ENCODE measurements at regions not wholly inside any gene's neighbourhood (a gene's known extent, or its start where the extent isn't known, plus 50 kb on each side); places are given as distances from the start of the nearest gene placed in this dataset.
A peak's percentile ranks its signal among the peaks of the same experiment; 100 is the strongest.

DNA sequence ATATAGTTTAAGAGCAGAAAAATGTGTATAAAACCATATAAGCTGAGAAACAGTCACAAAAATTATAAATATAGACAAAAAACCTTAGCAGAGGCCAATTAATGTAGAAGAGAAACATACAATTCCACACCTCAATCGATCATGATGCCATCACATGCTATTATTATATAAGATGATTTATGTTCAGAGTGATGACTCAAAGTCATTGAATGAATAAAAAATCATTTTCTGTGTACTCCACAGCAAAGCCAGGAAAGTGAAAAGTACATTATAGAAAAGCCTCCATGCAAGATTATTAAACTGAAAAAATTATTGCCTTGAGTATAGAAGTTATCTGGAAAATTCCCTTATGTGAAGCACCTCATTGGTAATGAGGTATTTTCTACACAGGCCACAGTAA, 229.2 kb upstream of the PPFIA2 start:
- no peak for DNase-seq (ENCODE audit: low read depth, low spot score)
- H3K4me3 ChIP-seq (ENCODE audit: low read length): no peak overlapping the region

DNA sequence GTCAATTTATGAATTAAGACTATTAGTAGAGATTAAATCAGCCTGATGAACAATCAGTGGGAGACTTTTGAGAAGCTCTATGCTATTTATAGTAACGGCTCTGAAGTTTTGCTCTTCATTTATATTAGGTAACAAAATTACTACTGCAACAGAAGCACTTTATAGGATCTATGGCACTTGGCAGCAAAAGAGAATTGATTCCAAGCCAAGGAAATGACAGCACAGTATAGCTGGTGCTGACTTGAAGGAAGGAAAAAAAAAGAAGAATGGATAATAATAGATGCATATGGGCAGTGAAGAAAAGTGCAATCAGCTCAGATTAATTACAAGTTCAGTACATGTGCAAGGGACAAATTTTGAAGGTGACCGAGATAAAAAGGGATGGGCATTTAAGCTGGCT, 228.2 kb upstream of the PPFIA2 start:
- DNase-seq (ENCODE audit: low read depth, low spot score): no peak
- H3K4me3 ChIP-seq (ENCODE audit: low read length): no peak overlapping the region

DNA sequence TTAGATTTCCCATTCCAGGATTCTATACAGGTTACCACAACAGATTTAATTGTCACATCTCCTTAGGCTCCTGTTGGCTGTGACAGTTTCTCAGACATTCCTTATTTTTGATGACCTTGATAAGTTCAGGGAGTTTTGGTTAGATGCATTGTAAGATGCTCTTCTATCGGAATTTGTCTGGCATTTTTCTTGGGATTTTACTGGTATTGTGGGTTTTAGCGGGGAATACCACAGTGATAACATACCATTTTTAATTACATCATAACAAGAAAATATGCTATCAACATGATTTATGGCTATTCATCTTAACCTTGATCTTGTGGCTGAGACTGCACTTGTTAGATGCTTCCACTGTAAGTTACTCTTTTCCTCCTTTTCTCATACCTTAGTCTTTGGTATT, 217.5 kb upstream of the PPFIA2 start:
- no peak for DNase-seq (ENCODE audit: low read depth, low spot score)

DNA sequence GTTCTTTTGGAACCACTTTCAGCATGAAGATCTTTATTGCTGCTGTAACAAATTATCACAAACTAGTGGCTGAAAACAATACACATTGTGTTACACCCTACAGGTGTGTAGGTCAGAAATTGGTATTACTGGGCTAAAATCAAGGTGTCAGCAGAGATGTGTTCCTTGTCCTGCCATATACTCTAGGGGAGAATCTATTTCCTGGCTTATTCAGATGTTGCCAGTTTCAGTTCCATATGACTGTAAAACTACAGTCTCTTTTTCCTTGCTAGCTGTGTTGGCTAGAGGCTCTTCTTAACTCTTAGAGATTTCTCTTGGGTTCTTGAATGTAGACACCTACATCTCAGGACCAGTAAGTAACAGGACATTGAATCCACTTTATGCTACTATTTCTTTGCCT, 215.6 kb upstream of the PPFIA2 start:
- DNase-seq (ENCODE audit: low read depth, low spot score): no peak
- H3K4me3 ChIP-seq (ENCODE audit: low read length): no peak overlapping the region

More for the DNA sequence above, 217.5 kb upstream of the PPFIA2 start:
- no peak overlapping the region for H3K4me3 ChIP-seq (ENCODE audit: low read length)

DNA sequence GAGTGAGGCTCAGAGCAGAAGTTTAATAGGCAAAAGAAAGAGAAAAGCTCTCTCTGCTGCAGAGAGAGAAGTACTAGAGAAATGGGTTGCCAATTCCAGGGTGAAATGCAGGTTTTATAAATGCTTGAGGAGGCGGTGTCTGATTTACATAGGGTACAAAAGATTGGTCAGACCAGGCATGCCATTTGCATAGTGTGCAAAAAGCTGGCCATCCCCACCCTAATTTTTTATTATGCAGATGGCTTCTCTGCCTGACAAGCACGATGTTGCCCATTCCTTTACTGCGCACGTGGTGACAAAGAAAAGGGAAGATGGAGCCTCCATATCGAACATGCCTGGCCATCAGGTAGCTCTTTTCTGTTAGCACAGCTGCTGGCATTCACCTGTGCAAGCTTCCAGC, 209.3 kb upstream of the PPFIA2 start:
- DNase-seq (ENCODE audit: low read depth, low spot score): no peak
- H3K4me3 ChIP-seq (ENCODE audit: low read length): no peak overlapping the region

DNA sequence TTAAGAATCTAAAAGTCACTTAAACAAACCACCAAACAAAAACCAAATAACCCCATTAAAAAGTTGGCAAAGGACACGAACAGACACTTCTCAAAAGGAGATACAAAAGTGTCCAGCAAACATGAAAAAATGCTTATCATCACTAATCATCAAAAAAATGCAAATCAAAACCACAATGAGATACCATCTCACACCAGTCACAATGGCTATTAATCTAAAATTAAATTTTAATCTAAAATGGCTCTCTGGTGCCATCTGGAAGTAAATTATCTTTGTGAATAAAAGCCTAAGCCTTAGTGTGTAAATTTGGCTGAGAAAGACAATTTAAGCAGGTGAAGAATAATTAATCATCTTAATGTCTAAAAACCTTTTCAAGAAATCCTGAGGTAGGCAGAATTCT, 204.5 kb upstream of the PPFIA2 start:
- H3K4me3 ChIP-seq (ENCODE audit: low read length): no peak overlapping the region
- no peak for DNase-seq (ENCODE audit: low read depth, low spot score)

DNA sequence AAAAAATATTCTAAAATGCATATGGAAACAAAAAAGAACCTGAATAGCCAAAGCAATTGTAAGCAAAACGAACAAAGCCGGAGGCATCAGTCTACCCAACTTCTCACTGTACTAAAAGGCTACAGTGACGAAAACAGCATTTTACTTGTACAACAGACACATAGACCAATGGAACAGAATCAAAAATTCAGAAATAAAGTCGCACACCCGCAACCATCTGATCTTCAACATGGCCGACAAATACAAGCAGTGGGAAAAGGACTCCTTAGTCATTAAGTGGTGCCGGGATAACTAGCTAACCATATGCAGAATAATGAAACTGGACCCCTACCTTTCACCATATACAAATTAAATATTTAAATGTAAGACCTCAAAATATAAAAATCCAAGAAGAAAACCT, 203.9 kb upstream of the PPFIA2 start:
- DNase-seq (ENCODE audit: low read depth, low spot score): no peak
- no peak overlapping the region for H3K4me3 ChIP-seq (ENCODE audit: low read length)

DNA sequence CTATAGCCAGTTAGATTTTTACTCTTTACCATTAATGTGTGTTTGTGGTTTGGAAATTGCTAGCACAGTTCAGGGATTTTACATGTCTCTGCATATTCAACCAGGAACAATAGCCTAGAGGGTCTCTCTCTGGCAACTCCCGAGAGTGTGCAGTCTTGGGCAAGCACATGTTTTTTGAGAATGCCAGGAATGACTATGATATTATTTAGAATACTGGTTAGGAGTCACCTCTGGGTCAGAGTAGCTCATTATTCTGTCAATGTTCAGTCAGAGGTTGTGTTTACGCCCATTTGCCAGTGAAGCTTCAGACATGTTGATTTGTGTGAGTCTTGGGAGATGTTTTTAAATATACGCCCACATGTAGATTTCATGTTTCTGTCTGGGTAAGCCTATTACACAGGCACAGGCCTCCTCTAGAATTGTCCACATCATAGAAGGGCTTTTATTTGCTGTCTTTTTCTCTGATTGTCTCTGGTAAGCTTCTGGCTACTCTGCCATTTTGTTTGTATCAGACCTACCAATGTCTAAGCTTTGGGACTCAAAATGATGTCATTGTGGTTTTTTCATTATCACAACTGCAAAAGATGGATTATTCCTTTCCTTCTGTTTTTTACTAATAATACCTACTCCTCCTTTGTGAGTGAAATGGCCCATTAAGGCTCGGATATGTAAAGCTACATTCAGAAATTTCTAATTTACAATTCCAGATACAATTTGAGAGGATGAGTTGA, 203.1 kb upstream of the PPFIA2 start:
- no peak overlapping the region for H3K4me3 ChIP-seq (ENCODE audit: low read length)
- no peak for DNase-seq (ENCODE audit: low read depth, low spot score)

DNA sequence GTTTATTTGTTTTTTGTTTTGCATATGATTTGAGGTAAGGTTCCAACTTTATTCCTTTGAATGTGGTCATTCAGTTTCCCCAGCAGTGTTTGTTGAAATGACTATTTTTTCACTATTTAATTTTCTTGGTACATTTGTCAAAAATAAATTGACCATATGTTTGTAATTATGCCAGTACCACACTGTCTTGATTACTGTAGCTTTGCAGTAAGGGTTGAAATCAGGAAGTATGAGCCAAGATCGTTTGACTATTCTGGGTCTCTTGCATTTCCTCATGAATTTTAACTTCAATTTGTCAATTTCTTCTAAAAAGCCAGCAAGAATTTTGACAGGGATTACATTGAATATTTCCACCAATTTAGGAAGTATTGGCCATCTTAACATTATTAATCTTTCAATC, 199.3 kb upstream of the PPFIA2 start:
- no peak for DNase-seq (ENCODE audit: low read depth, low spot score)

DNA sequence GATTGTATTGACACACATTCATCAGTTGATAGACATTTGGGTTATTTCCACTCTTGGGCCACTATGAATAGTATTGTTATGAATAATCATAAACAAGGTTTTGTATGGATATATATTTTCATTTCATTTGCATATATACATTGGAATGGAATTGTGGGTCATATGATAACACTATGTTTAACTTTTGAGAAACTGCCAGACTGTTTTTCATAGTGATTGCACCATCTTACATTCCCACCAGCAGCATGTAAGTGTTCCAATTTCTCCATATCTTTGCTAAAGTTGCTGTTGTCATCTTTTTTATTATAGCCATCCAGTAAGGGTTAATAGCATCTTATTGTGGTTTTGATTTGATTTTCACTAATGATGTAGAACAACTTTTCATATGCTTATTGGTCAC, 198.5 kb upstream of the PPFIA2 start:
- DNase-seq (ENCODE audit: low read depth, low spot score): no peak
- H3K4me3 ChIP-seq (ENCODE audit: low read length): no peak overlapping the region

More for the DNA sequence above, 199.3 kb upstream of the PPFIA2 start:
- no peak overlapping the region for H3K4me3 ChIP-seq (ENCODE audit: low read length)

DNA sequence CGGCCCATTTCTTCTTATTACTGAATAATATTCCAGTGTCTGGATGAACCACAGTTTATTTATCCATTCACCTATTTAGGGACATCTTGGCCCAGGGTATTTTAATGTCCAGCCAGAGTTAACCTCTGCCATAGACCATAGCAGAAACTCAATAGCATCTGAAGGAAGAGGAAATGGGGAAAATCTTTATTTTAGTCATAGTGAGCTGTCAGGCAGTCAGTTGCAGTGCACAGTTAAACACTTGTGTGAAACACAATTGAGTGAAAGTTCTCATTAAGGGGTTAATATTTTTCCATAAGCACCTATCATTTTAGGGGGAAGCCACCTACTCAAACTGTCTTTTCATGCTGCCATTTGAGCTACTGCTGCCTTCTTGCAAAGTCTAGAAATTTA, 197.3 kb upstream of the PPFIA2 start:
- DNase-seq (ENCODE audit: low read depth, low spot score): no peak
- H3K4me3 ChIP-seq (ENCODE audit: low read length): no peak overlapping the region

DNA sequence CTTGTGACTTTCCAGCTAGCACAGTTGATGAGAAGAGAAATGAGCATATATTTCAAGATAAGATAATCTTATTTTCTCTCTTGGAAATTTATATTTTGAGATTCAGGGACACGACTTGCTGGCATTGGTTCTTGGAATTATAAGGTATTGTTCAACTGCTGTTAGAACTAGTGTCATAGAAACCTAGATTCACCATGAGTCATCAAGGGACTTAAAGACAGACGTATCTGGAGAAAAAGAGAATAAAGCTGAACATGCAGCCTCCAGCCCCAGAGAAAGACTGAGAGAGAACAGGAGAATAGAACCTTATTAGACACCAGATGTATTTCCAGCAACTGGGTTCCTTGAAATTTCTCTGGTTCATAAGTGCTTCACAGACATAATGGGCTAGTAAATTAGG, 194.4 kb upstream of the PPFIA2 start:
- no peak for DNase-seq (ENCODE audit: low read depth, low spot score)
- no peak overlapping the region for H3K4me3 ChIP-seq (ENCODE audit: low read length)

DNA sequence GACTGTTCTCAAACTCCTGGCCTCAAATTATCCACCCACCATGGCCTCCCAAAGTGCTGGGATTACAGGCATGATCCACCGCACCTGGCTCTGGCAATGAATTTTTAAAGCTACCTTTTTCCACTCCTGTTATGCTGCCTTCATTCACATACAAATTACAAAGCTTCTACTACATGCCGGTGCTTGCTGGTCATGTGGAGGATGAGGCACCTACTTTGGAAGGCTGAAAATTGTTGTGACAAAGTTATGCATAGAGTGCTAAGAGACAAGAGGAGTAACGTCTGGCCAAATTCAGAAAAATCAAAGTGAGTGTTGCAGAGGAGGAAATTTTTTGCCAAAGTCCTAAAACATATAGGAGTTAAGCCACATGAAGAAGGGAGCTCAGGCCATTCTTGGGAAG, 191.7 kb upstream of the PPFIA2 start:
- no peak overlapping the region for H3K4me3 ChIP-seq (ENCODE audit: low read length)
- DNase-seq (ENCODE audit: low read depth, low spot score): no peak

DNA sequence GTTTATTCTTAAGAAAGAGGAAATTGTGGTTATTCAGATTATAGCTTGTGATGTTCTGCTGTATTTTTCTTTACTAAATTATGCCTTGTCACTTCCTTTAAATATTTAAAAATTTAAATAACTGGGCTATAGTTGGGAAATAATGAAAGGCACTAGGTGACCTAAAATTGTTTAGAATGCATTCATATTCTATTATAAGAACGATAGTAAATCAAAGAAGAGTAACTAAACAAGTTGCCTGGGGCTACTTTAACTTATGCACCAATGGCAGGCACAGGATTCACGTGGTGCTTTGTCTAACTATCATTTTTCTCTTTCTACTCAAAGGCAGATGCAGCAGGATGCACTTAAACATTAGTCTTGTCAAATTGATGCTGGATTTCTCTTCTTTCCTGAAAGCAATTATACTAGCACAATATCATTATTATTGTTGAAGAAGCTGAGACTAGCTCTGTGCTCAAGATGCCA, 190.7 kb upstream of the PPFIA2 start:
- DNase-seq (ENCODE audit: low read depth, low spot score): no peak

DNA sequence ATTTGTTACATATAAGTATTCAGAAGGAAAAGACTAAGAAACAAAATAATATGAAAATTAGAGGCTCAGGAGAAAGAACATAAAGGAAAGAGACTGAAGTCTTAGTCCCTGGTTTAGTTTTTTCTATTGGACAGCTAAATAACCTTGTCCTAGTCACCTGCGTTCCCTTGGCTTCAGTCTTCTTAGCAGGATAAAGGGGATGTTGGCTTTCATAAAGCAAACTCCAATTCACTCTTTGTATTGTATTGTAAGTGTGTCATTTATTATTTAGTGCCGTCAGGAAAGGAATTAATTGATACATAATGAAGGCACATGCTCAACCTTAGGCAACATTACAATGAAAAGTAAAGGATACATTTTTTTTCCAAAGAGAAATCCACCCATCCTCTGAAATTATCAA, 190.3 kb upstream of the PPFIA2 start:
- no peak for DNase-seq (ENCODE audit: low read depth, low spot score)
- H3K4me3 ChIP-seq (ENCODE audit: low read length): no peak overlapping the region

More for the DNA sequence above, 190.7 kb upstream of the PPFIA2 start:
- no peak overlapping the region for H3K4me3 ChIP-seq (ENCODE audit: low read length)

DNA sequence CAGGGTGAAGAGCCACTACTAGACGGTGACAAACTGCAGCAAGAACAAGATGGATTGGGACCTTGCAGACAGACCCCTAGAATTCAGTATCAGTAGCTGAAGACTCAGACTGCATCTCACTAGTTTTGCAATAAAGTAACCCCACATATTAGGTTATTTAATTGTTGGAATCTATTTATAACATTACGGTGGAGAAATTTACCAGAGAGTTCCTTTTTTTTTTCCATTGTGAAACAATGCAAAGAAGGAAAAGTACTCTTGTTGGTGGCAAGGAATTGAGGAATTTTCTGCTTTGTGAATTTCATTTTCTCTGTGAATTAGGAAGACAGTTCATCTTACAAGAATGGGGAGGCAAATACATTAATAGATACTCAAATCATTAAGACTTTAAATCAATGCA, 185.7 kb upstream of the PPFIA2 start:
- no peak overlapping the region for H3K4me3 ChIP-seq (ENCODE audit: low read length)
- DNase-seq (ENCODE audit: low read depth, low spot score): no peak

DNA sequence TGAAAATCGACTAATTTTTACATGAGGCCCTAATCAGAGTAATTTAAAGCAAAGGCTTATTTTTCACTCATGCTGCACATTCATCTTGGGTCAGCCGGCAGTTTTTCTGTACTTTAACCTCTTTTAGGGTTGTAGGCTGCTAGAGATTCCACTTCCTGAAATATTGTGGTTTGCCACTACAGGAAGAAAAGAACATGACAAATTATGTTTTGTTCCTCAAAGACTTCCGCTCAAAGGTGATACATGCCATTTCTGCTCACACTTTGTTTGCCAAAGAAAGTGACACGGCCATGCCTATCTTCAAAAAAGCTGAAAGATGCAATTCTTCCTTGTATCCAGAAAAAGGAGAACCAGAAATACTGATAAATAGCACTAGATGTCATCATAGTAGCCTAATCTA, 183.4 kb upstream of the PPFIA2 start:
- no peak overlapping the region for H3K4me3 ChIP-seq (ENCODE audit: low read length)
- DNase-seq (ENCODE audit: low read depth, low spot score): peak; percentile 66

DNA sequence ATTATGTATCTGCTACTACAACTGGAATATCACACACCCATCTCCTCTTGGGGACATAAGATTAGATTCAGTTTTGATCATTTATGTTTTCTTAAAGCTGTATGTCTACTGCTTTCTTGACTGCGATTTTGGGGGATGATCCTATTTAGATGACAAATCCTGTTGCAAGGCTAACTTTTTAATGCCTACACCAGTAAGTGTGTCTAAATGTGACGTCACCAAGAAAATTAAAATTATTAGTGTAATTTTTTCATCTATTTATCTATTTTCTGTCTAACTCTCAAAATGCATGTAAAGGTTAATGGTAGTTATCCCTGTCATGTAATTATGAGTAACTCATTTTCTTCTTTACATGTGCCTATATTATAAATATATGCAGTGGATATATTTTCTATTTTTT, 170.9 kb upstream of the PPFIA2 start:
- DNase-seq (ENCODE audit: low read depth, low spot score): no peak
- H3K4me3 ChIP-seq (ENCODE audit: low read length): no peak overlapping the region

DNA sequence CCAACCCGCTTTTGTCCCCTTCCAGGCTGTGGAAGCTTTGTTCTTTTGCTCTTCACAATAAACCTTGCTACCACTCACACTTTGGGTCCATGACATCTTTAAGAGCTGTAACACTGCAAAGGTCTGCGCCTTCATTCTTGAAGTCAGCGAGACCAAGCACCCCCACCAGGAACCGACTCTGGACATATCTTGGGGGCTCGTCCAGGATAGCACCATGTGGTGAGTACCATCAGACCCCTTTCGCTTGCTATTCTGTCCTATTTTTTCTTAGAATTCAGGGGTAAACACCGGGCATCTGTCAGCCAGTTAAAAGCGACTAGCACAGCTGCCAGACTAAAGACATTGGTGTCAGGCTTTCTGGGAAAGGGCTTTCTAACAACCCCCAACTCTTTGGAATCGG, 137.6 kb upstream of the PPFIA2 start:
- no peak for DNase-seq (ENCODE audit: low read depth, low spot score)
- no peak overlapping the region for H3K4me3 ChIP-seq (ENCODE audit: low read length)

DNA sequence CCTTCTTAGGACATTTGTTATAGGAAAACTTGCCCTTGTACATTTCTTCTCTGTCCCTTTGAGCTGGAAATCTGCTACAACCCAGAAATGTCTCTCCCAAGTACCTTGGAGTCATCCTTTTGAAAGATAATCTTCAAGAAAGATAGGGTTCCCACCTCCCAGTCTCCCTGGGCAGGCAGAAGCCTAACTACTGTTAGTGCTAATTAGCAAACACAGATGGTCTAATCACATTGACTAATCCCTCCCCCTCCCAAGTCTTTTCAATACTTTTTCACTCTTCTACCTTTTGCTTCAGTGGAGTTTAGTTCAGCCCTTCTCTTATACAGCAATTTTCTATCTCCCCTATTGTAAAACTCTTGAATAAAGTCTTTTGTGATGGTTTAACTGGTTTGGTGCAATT, 129.8 kb upstream of the PPFIA2 start:
- DNase-seq (ENCODE audit: low read depth, low spot score): no peak
- no peak overlapping the region for H3K4me3 ChIP-seq (ENCODE audit: low read length)

DNA sequence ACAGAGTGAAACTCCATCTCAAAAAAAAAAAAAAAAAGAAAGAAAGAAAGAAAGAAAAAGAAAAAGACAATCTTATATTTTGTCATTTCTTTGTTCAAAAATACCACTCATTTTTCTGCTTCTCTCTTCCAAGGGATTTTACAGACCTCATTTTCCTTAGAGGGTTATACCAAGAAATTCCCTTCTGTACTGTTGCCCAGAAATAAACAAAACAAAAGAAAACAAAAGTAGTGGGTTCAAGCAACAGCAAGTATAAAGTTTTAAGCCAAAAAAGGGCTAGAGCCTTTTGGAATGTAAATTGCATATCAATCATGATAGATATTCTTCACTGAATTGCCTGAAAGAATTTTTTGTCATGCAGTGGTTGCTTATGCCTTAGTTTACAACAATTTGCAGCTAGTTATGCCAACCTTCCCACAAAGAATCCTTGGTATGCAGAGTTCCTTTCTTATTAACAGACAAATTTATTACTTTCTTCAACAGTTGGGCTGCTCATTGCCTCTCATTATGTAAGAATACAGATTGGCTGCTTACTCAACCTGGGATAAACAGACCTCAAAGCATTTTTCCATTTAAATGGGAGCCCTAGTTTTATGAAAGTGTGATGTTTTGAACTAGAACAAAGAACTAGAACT, 129.1 kb upstream of the PPFIA2 start:
- no peak overlapping the region for H3K4me3 ChIP-seq (ENCODE audit: low read length)
- no peak for DNase-seq (ENCODE audit: low read depth, low spot score)

Measured in Jurkat, Clone E6-1 (cell line).